Retinal pigment epithelial cell (primary cell): ENCODE measurements at regions not wholly inside any gene's neighbourhood (a gene's known extent, or its start where the extent isn't known, plus 50 kb on each side); places are given as distances from the start of the nearest gene placed in this dataset.
A peak's percentile ranks its signal among the peaks of the same experiment; 100 is the strongest.

Source experiments
- DNase-seq: peaks from one replicate; pipeline ENCODE4 v3.0.0-alpha.2; 2010; ENCODE audit warnings: low read depth
- H3K4me3 ChIP-seq: 2 replicates; pipeline ENCODE4 v1.5.1; 2011; ENCODE audit warnings: mild to moderate bottlenecking, low read length, control low read depth, moderate library complexity
- TF ChIP-seq, protein P1 (sequence below): conservative IDR thresholded peaks from 2 replicates; pipeline ENCODE4 v1.5.1; 2011; ENCODE audit warnings: low read depth, low read length, control low read depth, inconsistent platforms

DNA sequence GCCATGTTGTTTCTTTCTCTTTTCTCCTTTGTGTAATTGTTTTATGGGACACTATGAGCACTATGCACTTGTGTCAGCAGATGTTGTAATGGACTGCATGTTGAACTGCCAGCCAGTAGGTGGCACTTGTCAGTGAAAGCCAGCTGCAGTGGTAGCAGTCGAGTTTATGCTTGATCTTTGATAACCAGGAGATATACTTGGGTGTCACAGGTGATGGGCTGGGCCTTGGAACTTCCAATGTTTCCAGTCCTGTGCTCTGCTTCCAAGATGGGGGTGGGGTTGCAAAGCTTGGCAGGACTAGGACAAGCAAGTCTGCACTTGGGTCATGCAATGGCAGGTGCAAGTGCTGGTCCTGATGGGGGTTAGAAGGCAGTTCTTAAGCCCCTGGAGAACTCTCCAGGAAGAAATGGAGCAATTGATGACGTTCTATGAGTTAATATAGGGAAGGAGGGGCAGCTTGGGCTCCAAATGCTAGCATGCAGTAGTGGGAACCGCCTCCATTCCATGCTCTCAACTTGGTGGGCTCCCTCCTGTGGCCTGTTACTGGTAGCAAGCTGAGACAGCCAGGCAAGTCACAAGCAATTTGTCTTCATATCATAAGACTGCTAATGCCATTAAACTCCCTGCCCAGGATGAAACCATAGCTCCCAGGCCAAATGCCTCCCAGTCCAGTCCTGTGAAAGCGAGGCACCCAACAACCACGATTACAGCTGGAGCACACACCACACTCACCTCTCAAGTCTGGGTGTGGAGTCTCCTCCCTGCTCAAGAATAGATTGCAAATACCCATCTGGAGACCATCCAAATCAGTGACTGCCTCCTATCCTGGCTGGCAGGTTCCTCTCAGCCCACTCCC lies 287.2 kb downstream of the CGGBP1 start:
- TF ChIP-seq, protein P1, sequence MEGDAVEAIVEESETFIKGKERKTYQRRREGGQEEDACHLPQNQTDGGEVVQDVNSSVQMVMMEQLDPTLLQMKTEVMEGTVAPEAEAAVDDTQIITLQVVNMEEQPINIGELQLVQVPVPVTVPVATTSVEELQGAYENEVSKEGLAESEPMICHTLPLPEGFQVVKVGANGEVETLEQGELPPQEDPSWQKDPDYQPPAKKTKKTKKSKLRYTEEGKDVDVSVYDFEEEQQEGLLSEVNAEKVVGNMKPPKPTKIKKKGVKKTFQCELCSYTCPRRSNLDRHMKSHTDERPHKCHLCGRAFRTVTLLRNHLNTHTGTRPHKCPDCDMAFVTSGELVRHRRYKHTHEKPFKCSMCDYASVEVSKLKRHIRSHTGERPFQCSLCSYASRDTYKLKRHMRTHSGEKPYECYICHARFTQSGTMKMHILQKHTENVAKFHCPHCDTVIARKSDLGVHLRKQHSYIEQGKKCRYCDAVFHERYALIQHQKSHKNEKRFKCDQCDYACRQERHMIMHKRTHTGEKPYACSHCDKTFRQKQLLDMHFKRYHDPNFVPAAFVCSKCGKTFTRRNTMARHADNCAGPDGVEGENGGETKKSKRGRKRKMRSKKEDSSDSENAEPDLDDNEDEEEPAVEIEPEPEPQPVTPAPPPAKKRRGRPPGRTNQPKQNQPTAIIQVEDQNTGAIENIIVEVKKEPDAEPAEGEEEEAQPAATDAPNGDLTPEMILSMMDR = peak; percentile 78
- no peak for DNase-seq

DNA sequence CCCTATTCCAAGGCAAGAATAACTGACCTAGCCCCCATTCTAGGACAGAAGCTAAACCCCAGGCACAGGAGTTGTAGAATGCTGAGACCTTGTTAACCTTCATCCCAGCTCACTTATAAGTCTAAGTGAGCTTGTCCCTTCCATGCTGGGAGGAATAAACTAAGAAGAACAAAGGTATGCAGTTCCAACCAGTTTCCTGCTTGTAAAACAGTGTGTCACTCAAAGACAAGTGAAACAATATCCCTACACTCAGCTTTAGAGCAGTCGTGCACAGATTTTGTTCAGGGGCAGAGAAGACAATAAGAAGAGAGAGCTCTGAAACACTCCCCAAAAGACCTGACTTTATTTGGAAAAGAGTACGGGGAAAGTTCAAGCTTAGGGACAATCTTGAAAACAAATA lies 292.1 kb downstream of the CGGBP1 start:
- DNase-seq = no peak
- no peak overlapping the region for H3K4me3 ChIP-seq
- TF ChIP-seq, protein P1 = no peak

More for the DNA sequence above, 287.2 kb downstream of the CGGBP1 start:
- H3K4me3 ChIP-seq = no peak overlapping the region

DNA sequence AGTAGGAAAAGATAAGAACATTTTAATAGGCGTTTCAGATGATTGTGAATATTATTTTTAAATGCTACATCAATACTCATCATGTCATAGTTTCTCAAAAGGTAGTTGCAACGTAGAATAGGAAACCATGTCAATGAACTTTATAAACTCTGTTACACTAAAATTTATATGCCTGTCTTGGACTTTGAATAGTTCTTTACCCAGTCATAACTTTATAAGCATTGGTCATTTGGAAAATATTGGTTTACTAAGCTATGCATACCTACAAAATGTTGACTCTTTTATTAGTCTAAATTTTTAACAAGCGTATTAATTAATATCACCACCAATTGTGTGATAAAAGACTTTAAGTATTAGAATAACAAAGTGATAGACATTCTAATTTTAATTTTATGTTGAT lies 293.5 kb downstream of the CGGBP1 start:
- H3K4me3 ChIP-seq = no peak overlapping the region
- TF ChIP-seq, protein P1 = no peak
- DNase-seq = no peak

GRCh38 chr3:87761795-87762194 lies 297.0 kb downstream of the CGGBP1 start:
- H3K4me3 ChIP-seq = no peak overlapping the region
- TF ChIP-seq, protein P1 = no peak
- no peak for DNase-seq

DNA sequence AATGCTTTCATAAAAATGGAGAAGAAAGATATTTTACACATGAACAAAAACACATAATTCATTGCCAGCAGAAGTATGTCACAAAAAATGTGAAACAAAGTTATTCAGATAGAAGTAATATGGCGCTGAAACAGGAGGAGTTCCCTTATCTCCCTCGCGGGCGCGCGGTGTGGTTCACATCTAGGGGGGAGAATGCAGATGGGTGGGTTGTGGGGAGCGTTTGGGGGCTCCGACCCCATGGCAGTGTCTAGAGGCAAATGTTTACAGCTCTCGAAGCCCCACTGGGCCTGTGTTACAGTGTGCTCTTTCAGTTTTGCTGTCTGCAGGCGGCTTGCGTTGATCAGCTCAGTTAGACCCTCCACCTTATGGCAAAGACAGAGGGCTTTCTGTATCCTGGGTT lies 297.5 kb downstream of the CGGBP1 start:
- H3K4me3 ChIP-seq = no peak overlapping the region
- DNase-seq = no peak
- TF ChIP-seq, protein P1 = no peak

GRCh38 chr3:87756616-87757015 lies 302.2 kb downstream of the CGGBP1 start:
- DNase-seq = no peak
- H3K4me3 ChIP-seq = no peak overlapping the region
- TF ChIP-seq, protein P1 = no peak

DNA sequence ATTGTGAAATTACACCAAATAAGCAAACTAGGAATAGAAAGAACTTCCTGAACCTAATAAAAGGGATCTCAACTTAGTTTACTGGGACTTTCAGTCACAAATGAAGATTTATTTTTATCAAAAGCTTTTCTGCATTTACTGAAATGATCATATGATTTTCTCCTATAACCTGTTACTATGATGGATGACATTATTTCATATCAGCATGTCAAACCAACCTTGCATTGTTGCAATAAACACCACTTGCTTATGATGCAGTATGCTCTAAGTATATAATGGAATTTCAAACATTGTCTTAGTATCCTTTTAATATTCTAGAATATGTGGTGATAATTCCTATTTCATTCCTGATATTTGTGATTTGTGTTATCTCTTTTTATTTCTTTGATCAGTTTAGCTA lies 303.0 kb downstream of the CGGBP1 start:
- TF ChIP-seq, protein P1 = no peak
- H3K4me3 ChIP-seq = no peak overlapping the region
- DNase-seq = no peak
